A549 (cell line): ENCODE measurements at regions not wholly inside any gene's neighbourhood (a gene's known extent, or its start where the extent isn't known, plus 50 kb on each side); places are given as distances from the start of the nearest gene placed in this dataset.

Source experiments
- ATAC-seq, 2 experiments: fragments of 200-7000 bp in 1 of 2; fragments of >200 bp in 1 of 2; cut with Nextera tagmentation in 1 of 2; cut with Tn5 transposase in 1 of 2; 3 replicates each; pipeline versions ENCODE4 v1.8.0 to v1.9.1; 2018 to 2020; ENCODE audit warnings: mild to moderate bottlenecking in 1 of 2, moderate library complexity in 1 of 2
- CTCF ChIA-PET: fragments of 300-600 bp; sonication (Branson Sonifier 250); formaldehyde crosslinking; extraction: SDS; loops from one replicate; lab custom pipeline; 2021; ENCODE audit warnings: antibody characterized with exemption, inconsistent platforms; lab: Yijun Ruan, JAX
- POLR2A ChIA-PET: fragments of 350-600 bp; formaldehyde crosslinking; extraction: SDS; loops from one replicate; lab custom pipeline; 2021; ENCODE audit warnings: antibody characterized with exemption, inconsistent platforms; lab: Yijun Ruan, JAX
- DNase-seq, 2 experiments: peaks; one replicate each; pipeline versions ENCODE4 v3.0.0 to v3.0.0-alpha.2; 2011 to 2016; ENCODE audit warnings: low read depth in 1 of 2, low spot score in 1 of 2
- FAIRE-seq: peaks from 2 replicates; lab custom pipeline; 2011; peaks lifted over from hg19 to GRCh38; lab: Jason Lieb, UNC
- H3K27ac ChIP-seq, 2 experiments: fragments of >200 bp; sonication (Bioruptor Twin); formaldehyde crosslinking; 3 replicates each; pipeline ENCODE4 v1.5.1; 2016 to 2017
- H3K4me1 ChIP-seq: fragments of >200 bp; sonication (Bioruptor Twin); formaldehyde crosslinking; 3 replicates; pipeline ENCODE4 v1.6.1; 2016
- H3K4me2 ChIP-seq: fragments of >200 bp; sonication (Bioruptor Twin); formaldehyde crosslinking; 3 replicates; pipeline ENCODE4 v1.6.1; 2016
- H3K4me3 ChIP-seq: fragments of >200 bp; sonication (Bioruptor Twin); formaldehyde crosslinking; 3 replicates; pipeline ENCODE4 v1.5.1; 2016
- H3K9me3 ChIP-seq: fragments of >200 bp; sonication (Bioruptor Twin); formaldehyde crosslinking; 3 replicates; pipeline ENCODE4 v1.6.1; 2016
- CBX8 ChIP-seq: fragments of 200-600 bp; sonication (generic); IDR thresholded peaks from 2 replicates; pipeline ENCODE4 v1.6.1; 2016
- CHD2 ChIP-seq: fragments of 150-350 bp; IDR thresholded peaks from 2 replicates; pipeline ENCODE4 v1.6.1; 2014; ENCODE audit warnings: low read length; ENCODE audit not compliant: partially characterized antibody
- EHMT2 ChIP-seq: fragments of 200-600 bp; sonication (generic); IDR thresholded peaks from 2 replicates; pipeline ENCODE4 v1.6.1; 2016; ENCODE audit warnings: antibody characterized with exemption, low read depth, mild to moderate bottlenecking, moderate library complexity
- FOSB ChIP-seq: fragments of 250-450 bp; sonication (Bioruptor Pico); IDR thresholded peaks from 2 replicates; pipeline ENCODE4 v1.5.0; 2020; ENCODE audit warnings: mild to moderate bottlenecking, moderate library complexity
- FOSL2 ChIP-seq, 2 experiments: fragments of 450-650 bp in 1 of 2; fragments of >200 bp in 1 of 2; sonication (Bioruptor Twin) in 1 of 2; formaldehyde crosslinking; IDR thresholded peaks; 2 replicates each; pipeline versions ENCODE4 v1.5.0 to v1.6.1; 2016 to 2020; ENCODE audit warnings: mild to moderate bottlenecking in 1 of 2, moderate library complexity in 1 of 2
- FOXS1 ChIP-seq: fragments of 250-450 bp; sonication (Bioruptor Pico); IDR thresholded peaks from 2 replicates; pipeline ENCODE4 v1.5.0; 2020; ENCODE audit warnings: mild to moderate bottlenecking, moderate library complexity
- JUNB ChIP-seq: fragments of >200 bp; sonication (Bioruptor Twin); formaldehyde crosslinking; IDR thresholded peaks from 2 replicates; pipeline ENCODE4 v1.6.1; 2016
- KDM1A ChIP-seq: fragments of 200-600 bp; sonication (generic); IDR thresholded peaks from 2 replicates; pipeline ENCODE4 v1.6.1; 2016; ENCODE audit warnings: low read depth, mild to moderate bottlenecking
- MAFK ChIP-seq: fragments of 450-650 bp; IDR thresholded peaks from 2 replicates; pipeline ENCODE4 v1.6.1; 2014; ENCODE audit not compliant: partially characterized antibody
- NFE2L2 ChIP-seq: fragments of 150-350 bp; conservative IDR thresholded peaks from 2 replicates; pipeline ENCODE4 v1.6.1; 2014; ENCODE audit warnings: low read length
- NPAS2 ChIP-seq: fragments of 250-450 bp; sonication (Bioruptor Pico); IDR thresholded peaks from 2 replicates; pipeline ENCODE4 v1.8.0; 2022; ENCODE audit warnings: mild to moderate bottlenecking, moderate library complexity, borderline replicate concordance
- NR3C1 ChIP-seq: fragments of >200 bp; sonication (Bioruptor Twin); formaldehyde crosslinking; IDR thresholded peaks from 3 replicates; pipeline ENCODE4 v1.6.1; 2017
- POLR2A ChIP-seq: IDR thresholded peaks from 2 replicates; pipeline ENCODE4 v1.6.1; 2012; ENCODE audit warnings: mild to moderate bottlenecking, low read length
- POLR2AphosphoS2 ChIP-seq: conservative IDR thresholded peaks from 2 replicates; pipeline ENCODE4 v1.6.1; 2012; ENCODE audit warnings: low read length, improper control_type of control experiment, inconsistent platforms
- RARB ChIP-seq: fragments of 250-450 bp; sonication (Bioruptor Pico); IDR thresholded peaks from 2 replicates; pipeline ENCODE4 v1.8.0; 2021; ENCODE audit warnings: mild to moderate bottlenecking, moderate library complexity
- RFX5 ChIP-seq: fragments of 450-650 bp; IDR thresholded peaks from 2 replicates; pipeline ENCODE4 v1.7.1; 2014; ENCODE audit warnings: antibody characterized with exemption, mild to moderate bottlenecking, moderate library complexity
- RNF2 ChIP-seq: fragments of 200-600 bp; sonication (generic); IDR thresholded peaks from 2 replicates; pipeline ENCODE4 v1.6.1; 2016; ENCODE audit warnings: low read depth, mild to moderate bottlenecking, antibody characterized with exemption, moderate library complexity, borderline replicate concordance
- SMC3 ChIP-seq: fragments of >200 bp; sonication (Bioruptor Twin); formaldehyde crosslinking; IDR thresholded peaks from 3 replicates; pipeline ENCODE4 v1.6.1; 2018; ENCODE audit warnings: inconsistent platforms
- SREBF2 ChIP-seq: fragments of 450-650 bp; IDR thresholded peaks from 2 replicates; pipeline ENCODE4 v1.6.1; 2014; ENCODE audit warnings: mild to moderate bottlenecking, moderate library complexity
- TP53 ChIP-seq: fragments of 250-450 bp; sonication (Bioruptor Pico); IDR thresholded peaks from 2 replicates; pipeline ENCODE4 v1.5.0; 2021; ENCODE audit warnings: mild to moderate bottlenecking, moderate library complexity
- ZC3H11A ChIP-seq: fragments of 450-650 bp; IDR thresholded peaks from 2 replicates; pipeline ENCODE4 v1.6.1; 2014; ENCODE audit warnings: antibody characterized with exemption, mild to moderate bottlenecking
- ZNF302 ChIP-seq: fragments of 250-450 bp; sonication (Bioruptor Pico); IDR thresholded peaks from 2 replicates; pipeline ENCODE4 v1.9.0; 2021; ENCODE audit warnings: inconsistent platforms, mild to moderate bottlenecking, moderate library complexity
- WGBS: methylation state at CpG from one replicate; pipeline ENCODE4 v1.1.6; 2017; ENCODE audit errors: missing lambda C conversion rate; 5-methylcytosine and 5-hydroxymethylcytosine counted together
- TF ChIP-seq, protein P1 (sequence below): fragments of 450-650 bp; IDR thresholded peaks from 2 replicates; pipeline ENCODE4 v1.6.1; 2014; ENCODE audit warnings: antibody characterized with exemption
- TF ChIP-seq, protein P2 (sequence below): fragments of 200-600 bp; sonication (generic); IDR thresholded peaks from 2 replicates; pipeline ENCODE4 v1.6.1; 2016; ENCODE audit warnings: antibody characterized with exemption, mild to moderate bottlenecking, moderate library complexity
- TF ChIP-seq, protein P3 (sequence below): IDR thresholded peaks from 2 replicates; pipeline ENCODE4 v1.6.1; 2012; ENCODE audit warnings: low read depth, borderline replicate concordance
- TF ChIP-seq, protein P4 (sequence below): IDR thresholded peaks from 2 replicates; pipeline ENCODE4 v1.6.1; 2012
- TF ChIP-seq, protein P5 (sequence below): fragments of 250-450 bp; sonication (Bioruptor Pico); IDR thresholded peaks from 2 replicates; pipeline ENCODE4 v1.5.0; 2020; ENCODE audit warnings: low read depth, mild to moderate bottlenecking, moderate library complexity
- TF ChIP-seq, protein P6 (sequence below): fragments of >200 bp; sonication (Bioruptor Twin); formaldehyde crosslinking; IDR thresholded peaks from 3 replicates; pipeline ENCODE4 v1.6.1; 2016

DNA sequence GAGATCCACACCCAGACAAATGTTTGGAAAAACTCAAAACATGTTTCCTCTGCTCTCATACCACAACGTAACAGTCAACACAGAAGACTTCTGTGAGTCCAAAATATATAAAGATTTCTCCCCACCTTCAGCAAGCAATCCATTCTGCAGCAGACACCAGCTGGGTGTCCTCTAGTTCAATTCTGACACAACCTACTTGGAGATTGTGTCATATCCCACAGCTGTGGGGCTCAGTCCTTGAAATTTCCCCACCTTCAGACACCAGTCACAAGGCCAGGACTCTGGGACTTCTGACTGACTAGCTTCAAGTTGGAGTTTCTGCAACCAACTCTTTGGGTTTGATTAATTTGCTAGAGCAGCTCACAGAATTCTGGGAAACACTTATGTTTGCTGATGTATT lies 244.8 kb upstream of the CDYL start:
- ATAC-seq = no peak
- DNase-seq = no peak
- ChIA-PET CTCF (no interaction called here), POLR2A (no interaction called here)
- no peak overlapping the region for H3K27ac ChIP-seq
- H3K4me1 ChIP-seq = no peaks in the 10 kb centered on the region
- no peak overlapping the region for H3K4me2 ChIP-seq
- H3K9me3 ChIP-seq = peaks cover 3% of the 10 kb centered on the region; the same call in 2 of the 3 replicates
- FAIRE-seq = no peak
- no peak overlapping the region for H3K4me3 ChIP-seq
- no peak for TF ChIP-seq SREBF2
- no peak for TF ChIP-seq JUNB
- TF ChIP-seq ZC3H11A = no peak
- TF ChIP-seq SMC3 = no peak
- no peak for TF ChIP-seq RFX5
- no peak for TF ChIP-seq NR3C1
- TF ChIP-seq, protein P1, sequence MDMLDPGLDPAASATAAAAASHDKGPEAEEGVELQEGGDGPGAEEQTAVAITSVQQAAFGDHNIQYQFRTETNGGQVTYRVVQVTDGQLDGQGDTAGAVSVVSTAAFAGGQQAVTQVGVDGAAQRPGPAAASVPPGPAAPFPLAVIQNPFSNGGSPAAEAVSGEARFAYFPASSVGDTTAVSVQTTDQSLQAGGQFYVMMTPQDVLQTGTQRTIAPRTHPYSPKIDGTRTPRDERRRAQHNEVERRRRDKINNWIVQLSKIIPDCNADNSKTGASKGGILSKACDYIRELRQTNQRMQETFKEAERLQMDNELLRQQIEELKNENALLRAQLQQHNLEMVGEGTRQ = no peak
- WGBS = 59% methylated on average over 1 of the region's 1 CpG

DNA sequence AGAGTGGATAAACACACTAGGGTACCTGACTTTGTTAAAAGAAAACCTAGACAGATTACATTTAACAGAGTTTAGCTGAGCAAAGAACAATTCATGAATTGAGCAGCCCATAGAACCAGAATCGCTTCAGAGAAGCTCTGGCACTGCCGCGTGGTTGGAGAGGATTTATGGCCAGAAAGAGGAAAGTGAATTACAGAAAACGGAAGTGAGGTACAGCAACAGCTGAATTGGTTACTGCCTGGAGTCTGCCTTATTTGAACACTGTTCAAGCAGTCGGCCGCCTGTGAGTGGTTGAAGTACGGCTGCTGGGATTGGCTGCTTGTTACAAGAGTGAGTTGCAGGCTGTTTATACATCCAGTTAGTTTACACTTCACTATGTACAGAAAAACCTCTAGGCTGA lies 253.8 kb upstream of the CDYL start:
- FAIRE-seq (no peak), DNase-seq (no peak), ATAC-seq (no peak)
- H3K4me3 ChIP-seq = no peak overlapping the region
- no peak for TF ChIP-seq FOSB
- no peak for TF ChIP-seq CHD2
- no peak for TF ChIP-seq KDM1A
- no peak for TF ChIP-seq RARB (CRISPR knock-in tag)
- H3K4me1 ChIP-seq = peaks cover 16% of the 10 kb centered on the region
- H3K27ac ChIP-seq = no peak overlapping the region
- POLR2A ChIA-PET = no interaction called here
- no peak overlapping the region for H3K4me2 ChIP-seq
- CTCF ChIA-PET = interaction anchor here (0.9 kb wide), 1 partner anchor 10 kb away, joined by 3 read pairs; no protein-coding TSS in a partner anchor
- WGBS = 90% methylated on average over 7 of the region's 7 CpGs
- H3K9me3 ChIP-seq = no peaks in the 10 kb centered on the region

DNA sequence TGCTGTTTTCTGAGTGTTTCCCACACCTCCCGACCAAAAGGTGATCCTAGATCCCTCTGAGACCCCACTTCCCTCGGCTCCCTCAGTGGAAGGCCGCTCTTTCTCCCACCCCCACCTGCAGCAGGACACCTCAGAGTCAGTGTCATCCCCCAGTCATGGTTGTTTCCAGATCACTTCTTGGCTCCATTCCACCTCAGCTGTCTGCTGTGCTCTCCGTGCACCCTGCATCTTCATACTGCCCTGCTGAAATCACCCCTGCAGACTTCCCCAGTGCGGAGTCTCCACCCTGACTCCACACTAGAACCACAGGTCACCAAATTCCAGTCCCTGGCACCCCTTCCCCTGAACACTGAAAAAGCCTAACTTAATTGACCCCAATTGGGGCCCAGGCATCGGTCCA lies 255.1 kb upstream of the CDYL start:
- POLR2A ChIA-PET = no interaction called here
- Histone ChIP-seq H3K4me2 (no peak overlapping the region), H3K4me3 (no peak overlapping the region), H3K9me3 (no peaks in the 10 kb centered on the region), H3K27ac (peak overlapping the region in 1 of 2 experiments; percentile 48; a peak in 3 of 6 replicates), H3K4me1 (peaks cover 16% of the 10 kb centered on the region)
- TF ChIP-seq FOSB (no peak), POLR2AphosphoS2 (no peak), POLR2A (no peak), MAFK (no peak), FOXS1 (no peak), CBX8 (no peak), ZNF302 (no peak), RFX5 (no peak), TP53 (no peak), RNF2 (no peak), FOSL2 (IDR thresholded peaks at IDR 0.05) (no peak), FOSL2 (CRISPR knock-in tag; IDR thresholded peaks at IDR 0.05) (no peak), NPAS2 (CRISPR knock-in tag) (no peak), KDM1A (no peak), EHMT2 (no peak), NFE2L2 (no peak)
- TF ChIP-seq, protein P2, sequence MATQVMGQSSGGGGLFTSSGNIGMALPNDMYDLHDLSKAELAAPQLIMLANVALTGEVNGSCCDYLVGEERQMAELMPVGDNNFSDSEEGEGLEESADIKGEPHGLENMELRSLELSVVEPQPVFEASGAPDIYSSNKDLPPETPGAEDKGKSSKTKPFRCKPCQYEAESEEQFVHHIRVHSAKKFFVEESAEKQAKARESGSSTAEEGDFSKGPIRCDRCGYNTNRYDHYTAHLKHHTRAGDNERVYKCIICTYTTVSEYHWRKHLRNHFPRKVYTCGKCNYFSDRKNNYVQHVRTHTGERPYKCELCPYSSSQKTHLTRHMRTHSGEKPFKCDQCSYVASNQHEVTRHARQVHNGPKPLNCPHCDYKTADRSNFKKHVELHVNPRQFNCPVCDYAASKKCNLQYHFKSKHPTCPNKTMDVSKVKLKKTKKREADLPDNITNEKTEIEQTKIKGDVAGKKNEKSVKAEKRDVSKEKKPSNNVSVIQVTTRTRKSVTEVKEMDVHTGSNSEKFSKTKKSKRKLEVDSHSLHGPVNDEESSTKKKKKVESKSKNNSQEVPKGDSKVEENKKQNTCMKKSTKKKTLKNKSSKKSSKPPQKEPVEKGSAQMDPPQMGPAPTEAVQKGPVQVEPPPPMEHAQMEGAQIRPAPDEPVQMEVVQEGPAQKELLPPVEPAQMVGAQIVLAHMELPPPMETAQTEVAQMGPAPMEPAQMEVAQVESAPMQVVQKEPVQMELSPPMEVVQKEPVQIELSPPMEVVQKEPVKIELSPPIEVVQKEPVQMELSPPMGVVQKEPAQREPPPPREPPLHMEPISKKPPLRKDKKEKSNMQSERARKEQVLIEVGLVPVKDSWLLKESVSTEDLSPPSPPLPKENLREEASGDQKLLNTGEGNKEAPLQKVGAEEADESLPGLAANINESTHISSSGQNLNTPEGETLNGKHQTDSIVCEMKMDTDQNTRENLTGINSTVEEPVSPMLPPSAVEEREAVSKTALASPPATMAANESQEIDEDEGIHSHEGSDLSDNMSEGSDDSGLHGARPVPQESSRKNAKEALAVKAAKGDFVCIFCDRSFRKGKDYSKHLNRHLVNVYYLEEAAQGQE = no peak
- TF ChIP-seq, protein P3, sequence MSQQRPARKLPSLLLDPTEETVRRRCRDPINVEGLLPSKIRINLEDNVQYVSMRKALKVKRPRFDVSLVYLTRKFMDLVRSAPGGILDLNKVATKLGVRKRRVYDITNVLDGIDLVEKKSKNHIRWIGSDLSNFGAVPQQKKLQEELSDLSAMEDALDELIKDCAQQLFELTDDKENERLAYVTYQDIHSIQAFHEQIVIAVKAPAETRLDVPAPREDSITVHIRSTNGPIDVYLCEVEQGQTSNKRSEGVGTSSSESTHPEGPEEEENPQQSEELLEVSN = no peak
- TF ChIP-seq, protein P4, sequence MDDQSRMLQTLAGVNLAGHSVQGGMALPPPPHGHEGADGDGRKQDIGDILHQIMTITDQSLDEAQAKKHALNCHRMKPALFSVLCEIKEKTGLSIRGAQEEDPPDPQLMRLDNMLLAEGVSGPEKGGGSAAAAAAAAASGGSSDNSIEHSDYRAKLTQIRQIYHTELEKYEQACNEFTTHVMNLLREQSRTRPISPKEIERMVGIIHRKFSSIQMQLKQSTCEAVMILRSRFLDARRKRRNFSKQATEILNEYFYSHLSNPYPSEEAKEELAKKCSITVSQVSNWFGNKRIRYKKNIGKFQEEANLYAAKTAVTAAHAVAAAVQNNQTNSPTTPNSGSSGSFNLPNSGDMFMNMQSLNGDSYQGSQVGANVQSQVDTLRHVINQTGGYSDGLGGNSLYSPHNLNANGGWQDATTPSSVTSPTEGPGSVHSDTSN = no peak
- TF ChIP-seq, protein P5, sequence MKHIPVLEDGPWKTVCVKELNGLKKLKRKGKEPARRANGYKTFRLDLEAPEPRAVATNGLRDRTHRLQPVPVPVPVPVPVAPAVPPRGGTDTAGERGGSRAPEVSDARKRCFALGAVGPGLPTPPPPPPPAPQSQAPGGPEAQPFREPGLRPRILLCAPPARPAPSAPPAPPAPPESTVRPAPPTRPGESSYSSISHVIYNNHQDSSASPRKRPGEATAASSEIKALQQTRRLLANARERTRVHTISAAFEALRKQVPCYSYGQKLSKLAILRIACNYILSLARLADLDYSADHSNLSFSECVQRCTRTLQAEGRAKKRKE (CRISPR knock-in tag) = no peak
- TF ChIP-seq, protein P6, sequence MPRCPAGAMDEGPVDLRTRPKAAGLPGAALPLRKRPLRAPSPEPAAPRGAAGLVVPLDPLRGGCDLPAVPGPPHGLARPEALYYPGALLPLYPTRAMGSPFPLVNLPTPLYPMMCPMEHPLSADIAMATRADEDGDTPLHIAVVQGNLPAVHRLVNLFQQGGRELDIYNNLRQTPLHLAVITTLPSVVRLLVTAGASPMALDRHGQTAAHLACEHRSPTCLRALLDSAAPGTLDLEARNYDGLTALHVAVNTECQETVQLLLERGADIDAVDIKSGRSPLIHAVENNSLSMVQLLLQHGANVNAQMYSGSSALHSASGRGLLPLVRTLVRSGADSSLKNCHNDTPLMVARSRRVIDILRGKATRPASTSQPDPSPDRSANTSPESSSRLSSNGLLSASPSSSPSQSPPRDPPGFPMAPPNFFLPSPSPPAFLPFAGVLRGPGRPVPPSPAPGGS = no peak
- CTCF ChIA-PET = no interaction called here
- no peak for DNase-seq
- ATAC-seq = no peak
- 68% methylated on average over 6 of the region's 6 CpGs for WGBS
- FAIRE-seq = no peak
